HG03103 (cell line): ENCODE measurements at regions not wholly inside any gene's neighbourhood (a gene's known extent, or its start where the extent isn't known, plus 50 kb on each side); places are given as distances from the start of the nearest gene placed in this dataset.

Experiments used
- ATAC-seq: cut with Tn5 transposase; IDR thresholded peaks from one replicate; pipeline ENCODE4 v1.9.1; 2021; ENCODE audit warnings: low read depth; ENCODE audit not compliant: unreplicated experiment

GRCh38 chr2:14817848-14818247 is 185.3 kb downstream of the LRATD1 start:
- ATAC-seq, result no peak

GRCh38 chr2:14826518-14826917 is 194.0 kb downstream of the LRATD1 start:
- no peak for ATAC-seq

GRCh38 chr2:14827226-14828023 is 194.9 kb downstream of the LRATD1 start:
- no peak for ATAC-seq

GRCh38 chr2:14828223-14828622 is 195.7 kb downstream of the LRATD1 start:
- no peak for ATAC-seq

GRCh38 chr2:14828968-14829367 is 196.5 kb downstream of the LRATD1 start:
- ATAC-seq, result no peak

GRCh38 chr2:14831458-14831857 is 198.9 kb downstream of the LRATD1 start:
- ATAC-seq, result no peak

- ATAC-seq, result peak; percentile 71
Measured at GRCh38 chr2:14843507-14844204, 211.1 kb downstream of the LRATD1 start.

- ATAC-seq, result no peak
Measured at GRCh38 chr2:14855751-14856150, 223.2 kb downstream of the LRATD1 start.

- ATAC-seq, result no peak
Measured at GRCh38 chr2:14861181-14861580, 228.7 kb downstream of the LRATD1 start.

GRCh38 chr2:14866736-14867352 is 234.3 kb downstream of the LRATD1 start:
- ATAC-seq, result no peak

- no peak for ATAC-seq
Measured at GRCh38 chr2:14867853-14868252, 235.3 kb downstream of the LRATD1 start.

GRCh38 chr2:14872779-14873325 is 240.3 kb downstream of the LRATD1 start:
- no peak for ATAC-seq

GRCh38 chr2:14881651-14882327 is 249.3 kb downstream of the LRATD1 start:
- ATAC-seq, result no peak

GRCh38 chr2:14884651-14885050 is 252.1 kb downstream of the LRATD1 start:
- no peak for ATAC-seq

- ATAC-seq, result no peak
Measured at GRCh38 chr2:14891546-14891945, 259.0 kb downstream of the LRATD1 start.

GRCh38 chr2:14896330-14897030 is 264.0 kb downstream of the LRATD1 start:
- no peak for ATAC-seq

GRCh38 chr2:14899621-14900414 is 267.3 kb downstream of the LRATD1 start:
- ATAC-seq, result no peak

- no peak for ATAC-seq
Measured at GRCh38 chr2:14901737-14902136, 269.2 kb downstream of the LRATD1 start.

GRCh38 chr2:14902953-14903352 is 270.4 kb downstream of the LRATD1 start:
- no peak for ATAC-seq
